Natural killer cell treated with Interleukin-12 subunit alpha and Interleukin-12 subunit beta and Interleukin-15 and Interleukin-18, amount 100 ng/mL, for 72 hours (primary cell): ENCODE measurements at regions not wholly inside any gene's neighbourhood (a gene's known extent, or its start where the extent isn't known, plus 50 kb on each side); places are given as distances from the start of the nearest gene placed in this dataset.

Source experiments
- ATAC-seq, 2 donors: fragments of 150-1000 bp; cut with Tn5 transposase in 1 of 2; sonication (Bioruptor Pico), chemical (Tn5 transposase) in 1 of 2; 2 replicates each; pipeline ENCODE4 v1.10.0; 2021
- DNase-seq: peaks from one replicate; pipeline ENCODE4 v3.0.0; 2022; ENCODE audit warnings: low spot score
- H3K27ac Mint-ChIP-seq, 2 donors: 1 replicate in 1 of 2; 2 replicates in 1 of 2; pipeline ENCODE4 v1.8.0; 2022; ENCODE audit warnings: mixed read lengths in 2 of 2, mild to moderate bottlenecking in 1 of 2, moderate library complexity in 1 of 2
- H3K27me3 Mint-ChIP-seq, 2 donors: 1 replicate in 1 of 2; 2 replicates in 1 of 2; pipeline ENCODE4 v1.8.0; 2022; ENCODE audit warnings: mixed read lengths in 2 of 2
- H3K36me3 Mint-ChIP-seq: one replicate; pipeline ENCODE4 v1.8.0; 2022; ENCODE audit warnings: mixed read lengths
- H3K4me1 Mint-ChIP-seq, 2 donors: 1 replicate in 1 of 2; 2 replicates in 1 of 2; pipeline ENCODE4 v1.8.0; 2022; ENCODE audit warnings: low read depth in 2 of 2, mixed read lengths in 2 of 2, mild to moderate bottlenecking in 1 of 2
- H3K4me3 Mint-ChIP-seq: one replicate; pipeline ENCODE4 v1.8.0; 2022; ENCODE audit warnings: mixed read lengths
- H3K9me3 Mint-ChIP-seq: 2 replicates; pipeline ENCODE4 v1.8.0; 2022; ENCODE audit warnings: mixed read lengths

GRCh38 chr4:45648846-45649245 is 475.0 kb downstream of the GABRG1 start:
- peaks cover 13% of the 10 kb centered on the region for H3K9me3 Mint-ChIP-seq
- H3K36me3 Mint-ChIP-seq: peaks cover 9% of the 10 kb centered on the region
- no peaks in the 10 kb centered on the region for H3K4me1 Mint-ChIP-seq
- H3K4me3 Mint-ChIP-seq: no peak overlapping the region
- H3K27ac Mint-ChIP-seq: no peak overlapping the region
- ATAC-seq (no peak), DNase-seq (no peak)
- no peaks in the 10 kb centered on the region for H3K27me3 Mint-ChIP-seq

GRCh38 chr4:45647823-45648222 is 476.0 kb downstream of the GABRG1 start:
- H3K27me3 Mint-ChIP-seq: no peaks in the 10 kb centered on the region
- ATAC-seq: no peak
- H3K9me3 Mint-ChIP-seq: peaks cover 12% of the 10 kb centered on the region
- no peak overlapping the region for H3K27ac Mint-ChIP-seq
- H3K4me3 Mint-ChIP-seq: no peak overlapping the region
- DNase-seq: no peak
- peaks cover 7% of the 10 kb centered on the region for H3K36me3 Mint-ChIP-seq
- H3K4me1 Mint-ChIP-seq: no peaks in the 10 kb centered on the region

- peaks cover under 1% of the 10 kb centered on the region for H3K36me3 Mint-ChIP-seq
- peaks cover 12% of the 10 kb centered on the region for H3K9me3 Mint-ChIP-seq
- no peaks in the 10 kb centered on the region for H3K4me1 Mint-ChIP-seq
- ATAC-seq (no peak), DNase-seq (no peak)
- H3K27ac Mint-ChIP-seq: no peak overlapping the region
- no peak overlapping the region for H3K4me3 Mint-ChIP-seq
- no peaks in the 10 kb centered on the region for H3K27me3 Mint-ChIP-seq
Observed at GRCh38 chr4:45646885-45647590, 476.8 kb downstream of the GABRG1 start.

- Mint-ChIP-seq H3K27me3 (no peaks in the 10 kb centered on the region), H3K36me3 (no peaks in the 10 kb centered on the region), H3K27ac (no peak overlapping the region)
Observed at GRCh38 chr4:45640281-45640680, 483.6 kb downstream of the GABRG1 start.

GRCh38 chr4:45638641-45639040 is 485.2 kb downstream of the GABRG1 start:
- ATAC-seq: no peak
- no peaks in the 10 kb centered on the region for H3K4me1 Mint-ChIP-seq
- H3K4me3 Mint-ChIP-seq: no peak overlapping the region
- DNase-seq: no peak
- H3K9me3 Mint-ChIP-seq: peaks cover 19% of the 10 kb centered on the region
- H3K27ac Mint-ChIP-seq: no peak overlapping the region
- no peaks in the 10 kb centered on the region for H3K36me3 Mint-ChIP-seq
- no peaks in the 10 kb centered on the region for H3K27me3 Mint-ChIP-seq

More at GRCh38 chr4:45640281-45640680, 483.6 kb downstream of the GABRG1 start:
- no peak for ATAC-seq
- peaks cover 16% of the 10 kb centered on the region for H3K9me3 Mint-ChIP-seq
- no peaks in the 10 kb centered on the region for H3K4me1 Mint-ChIP-seq
- H3K4me3 Mint-ChIP-seq: no peak overlapping the region
- DNase-seq: no peak

- Mint-ChIP-seq H3K27ac (no peak overlapping the region), H3K4me3 (no peak overlapping the region), H3K27me3 (no peaks in the 10 kb centered on the region), H3K36me3 (peaks cover 3% of the 10 kb centered on the region), H3K4me1 (no peaks in the 10 kb centered on the region), H3K9me3 (peaks cover 27% of the 10 kb centered on the region)
- DNase-seq (no peak), ATAC-seq (no peak)
Observed at GRCh38 chr4:45636175-45636574, 487.7 kb downstream of the GABRG1 start.

GRCh38 chr4:45629717-45630116 is 494.1 kb downstream of the GABRG1 start:
- no peaks in the 10 kb centered on the region for H3K4me1 Mint-ChIP-seq
- peaks cover 6% of the 10 kb centered on the region for H3K36me3 Mint-ChIP-seq
- no peak overlapping the region for H3K4me3 Mint-ChIP-seq
- ATAC-seq: no peak
- no peak for DNase-seq
- no peak overlapping the region for H3K27ac Mint-ChIP-seq
- H3K27me3 Mint-ChIP-seq: no peaks in the 10 kb centered on the region
- H3K9me3 Mint-ChIP-seq: peaks cover 26% of the 10 kb centered on the region

GRCh38 chr4:45621971-45622370 is 501.9 kb downstream of the GABRG1 start:
- no peaks in the 10 kb centered on the region for H3K4me1 Mint-ChIP-seq
- peaks cover 5% of the 10 kb centered on the region for H3K9me3 Mint-ChIP-seq

GRCh38 chr4:45620808-45621207 is 503.0 kb downstream of the GABRG1 start:
- DNase-seq (no peak), ATAC-seq (no peak)
- H3K27me3 Mint-ChIP-seq: no peaks in the 10 kb centered on the region
- H3K4me3 Mint-ChIP-seq: no peak overlapping the region
- H3K4me1 Mint-ChIP-seq: no peaks in the 10 kb centered on the region
- H3K27ac Mint-ChIP-seq: no peak overlapping the region
- H3K9me3 Mint-ChIP-seq: peaks cover 5% of the 10 kb centered on the region
- no peaks in the 10 kb centered on the region for H3K36me3 Mint-ChIP-seq

More at GRCh38 chr4:45621971-45622370, 501.9 kb downstream of the GABRG1 start:
- H3K27me3 Mint-ChIP-seq: no peaks in the 10 kb centered on the region
- DNase-seq (no peak), ATAC-seq (no peak)
- H3K36me3 Mint-ChIP-seq: no peaks in the 10 kb centered on the region
- no peak overlapping the region for H3K4me3 Mint-ChIP-seq
- H3K27ac Mint-ChIP-seq: no peak overlapping the region

GRCh38 chr4:45596379-45597101 is 527.3 kb downstream of the GABRG1 start:
- H3K27ac Mint-ChIP-seq: no peak overlapping the region
- no peak for ATAC-seq
- no peaks in the 10 kb centered on the region for H3K4me1 Mint-ChIP-seq
- no peaks in the 10 kb centered on the region for H3K27me3 Mint-ChIP-seq
- H3K9me3 Mint-ChIP-seq: peaks cover 19% of the 10 kb centered on the region
- no peak overlapping the region for H3K4me3 Mint-ChIP-seq
- DNase-seq: no peak
- H3K36me3 Mint-ChIP-seq: peaks cover 4% of the 10 kb centered on the region

GRCh38 chr4:45580334-45580733 is 543.5 kb downstream of the GABRG1 start:
- no peak for ATAC-seq
- Mint-ChIP-seq H3K4me3 (no peak overlapping the region), H3K27me3 (no peaks in the 10 kb centered on the region), H3K36me3 (no peaks in the 10 kb centered on the region), H3K27ac (no peak overlapping the region), H3K4me1 (no peaks in the 10 kb centered on the region), H3K9me3 (peaks cover 12% of the 10 kb centered on the region)
- DNase-seq: no peak

- Mint-ChIP-seq H3K4me1 (no peaks in the 10 kb centered on the region), H3K27ac (no peak overlapping the region), H3K27me3 (no peaks in the 10 kb centered on the region), H3K36me3 (no peaks in the 10 kb centered on the region), H3K9me3 (peaks cover 16% of the 10 kb centered on the region), H3K4me3 (no peak overlapping the region)
- no peak for ATAC-seq
- no peak for DNase-seq
Observed at GRCh38 chr4:45578874-45579273, 545.0 kb downstream of the GABRG1 start.

- DNase-seq: no peak
- H3K27me3 Mint-ChIP-seq: no peaks in the 10 kb centered on the region
- peaks cover 12% of the 10 kb centered on the region for H3K9me3 Mint-ChIP-seq
- no peak overlapping the region for H3K27ac Mint-ChIP-seq
- ATAC-seq: no peak
- no peaks in the 10 kb centered on the region for H3K36me3 Mint-ChIP-seq
- H3K4me1 Mint-ChIP-seq: no peaks in the 10 kb centered on the region
- H3K4me3 Mint-ChIP-seq: no peak overlapping the region
Observed at GRCh38 chr4:45576275-45576674, 547.6 kb downstream of the GABRG1 start.

GRCh38 chr4:45569619-45570018 is 554.2 kb downstream of the GABRG1 start:
- DNase-seq: no peak
- Mint-ChIP-seq H3K4me3 (no peak overlapping the region), H3K36me3 (no peaks in the 10 kb centered on the region), H3K27ac (no peak overlapping the region), H3K9me3 (peaks cover 5% of the 10 kb centered on the region), H3K27me3 (no peaks in the 10 kb centered on the region), H3K4me1 (no peaks in the 10 kb centered on the region)
- no peak for ATAC-seq
